ENCODE measurements at regions not wholly inside any gene's neighbourhood (a gene's known extent, or its start where the extent isn't known, plus 50 kb on each side); places are given as distances from the start of the nearest gene placed in this dataset.

DNA sequence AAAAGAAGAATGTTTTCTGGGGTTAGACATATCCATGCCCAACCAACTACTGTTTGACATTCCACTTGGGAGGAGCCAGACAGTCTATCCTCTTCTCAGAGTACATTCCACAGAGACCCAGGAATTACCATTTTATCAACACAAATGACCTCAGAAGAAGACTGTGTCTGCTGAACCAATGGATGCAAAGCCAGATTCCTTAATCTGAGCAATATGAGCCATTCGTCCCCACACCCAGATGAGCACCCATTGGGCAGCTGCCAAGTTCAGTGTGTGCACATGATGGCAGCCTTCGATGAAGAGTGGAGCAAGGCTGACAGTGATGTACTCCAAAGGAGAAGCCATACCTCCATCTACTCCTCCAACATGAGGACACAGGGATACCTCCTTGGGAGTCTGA, 111.3 kb downstream of the ZNF674 start:
- no peaks in the 10 kb centered on the region for H4K20me1 ChIP-seq (ENCODE audit: insufficient read depth, low read length)
- no peak overlapping the region for H3K14ac ChIP-seq (replicated peaks; ENCODE audit: low read depth, low read length)
- no peak overlapping the region for H3K9ac ChIP-seq (ENCODE audit: low read depth, low read length)
- no peak overlapping the region for H2BK5ac ChIP-seq (ENCODE audit: low read depth, low read length, poor library complexity, severe bottlenecking)
- POLR2A ChIA-PET (ENCODE audit: unreplicated experiment) = no interaction called here
- H3K4me1 ChIP-seq (ENCODE audit: control insufficient read depth, insufficient read depth, low read length) = 0 out of 2 replicates have a peak, but pooled peaks cover 3% of the 10 kb centered on the region
- no peaks in the 10 kb centered on the region for H3K9me3 ChIP-seq (ENCODE audit: control insufficient read depth, insufficient read depth, low read length)
- in situ Hi-C loops (cut with MboI; ENCODE audit: low sequenced_read_pairs) = no loop called here
- no peak overlapping the region for H3K56ac ChIP-seq (ENCODE audit: extremely low read depth, insufficient read depth, low read length)
- no TSS peak for BruUV-seq (replicated peaks)
- no CpG with 5 or more reads among the region's 2 CpGs for WGBS, 2 experiments (ENCODE audit: extremely low coverage in 2 of 2, insufficient read length in 1 of 2)
- H2AFZ ChIP-seq (replicated peaks; ENCODE audit: low read length, poor library complexity) = no peak overlapping the region
- H3K4me2 ChIP-seq (ENCODE audit: low read depth, low read length) = no peak overlapping the region
- H2BK15ac ChIP-seq (ENCODE audit: low read depth, low read length) = no peak overlapping the region
- H3K23ac ChIP-seq (ENCODE audit: low read depth, low read length) = no peak overlapping the region
- no peaks in the 10 kb centered on the region for H3K79me1 ChIP-seq (ENCODE audit: low read depth in 1 of 2, low read length in 2 of 2)
- H4K91ac ChIP-seq (ENCODE audit: insufficient read depth, low read depth, low read length) = no peak overlapping the region; the same call in 1 of the 2 replicates
- H3K9me1 ChIP-seq (ENCODE audit: insufficient read depth, low read length) = no peaks in the 10 kb centered on the region
- CTCF ChIA-PET = no interaction called here
- ATAC-seq (ENCODE audit: low read depth) (peak; percentile 94), DNase-seq (peak; percentile 52)
- H3K36me3 ChIP-seq (ENCODE audit: control insufficient read depth, insufficient read depth, low read length) = no peaks in the 10 kb centered on the region
- H3K4ac ChIP-seq (ENCODE audit: low read depth, low read length) = 0 out of 2 replicates have a peak overlapping the region, but pooled peaks have one; percentile 40
- H3K18ac ChIP-seq (ENCODE audit: low read depth, low read length) = no peak overlapping the region
- H4K5ac ChIP-seq (ENCODE audit: low read depth, low read length) = no peak overlapping the region
- TF ChIP-seq MXI1 (IDR thresholded peaks at IDR 0.05; ENCODE audit: borderline replicate concordance, low read depth, low read length) (no peak), SMC3 (IDR thresholded peaks at IDR 0.05; ENCODE audit: low read depth, low read length) (no peak), CTCF (conservative IDR thresholded peaks at IDR 0.05; ENCODE audit: low read depth, low read length) (no peak), MAZ (IDR thresholded peaks at IDR 0.05; ENCODE audit: borderline replicate concordance, low read depth, low read length) (no peak), RFX5 (IDR thresholded peaks at IDR 0.05; ENCODE audit: low read depth, low read length) (no peak), BHLHE40 (IDR thresholded peaks at IDR 0.05; ENCODE audit: low read depth, low read length) (no peak), FOS (IDR thresholded peaks at IDR 0.05; ENCODE audit: low read depth, low read length) (no peak), CHD1 (IDR thresholded peaks at IDR 0.05; ENCODE audit: low read depth, low read length) (no peak)
- intact Hi-C loops (cut with micrococcal nuclease) = no loop called here
- H2AK5ac ChIP-seq (ENCODE audit: low read depth, low read length) = no peak overlapping the region
- no peak overlapping the region for H2BK20ac ChIP-seq (ENCODE audit: low read depth, low read length)
- H3K27ac ChIP-seq (ENCODE audit: insufficient read depth, low read length) = no peak overlapping the region
- peaks cover 3% of the 10 kb centered on the region for H3K27me3 ChIP-seq (ENCODE audit: control insufficient read depth, insufficient read depth, low read length)
- H2AK9ac ChIP-seq (replicated peaks; ENCODE audit: low read depth, low read length, poor library complexity) = no peak overlapping the region
- dilution Hi-C loops (cut with HindIII; ENCODE audit: low sequenced_read_pairs, unreplicated experiment) = no loop called here
- no peak overlapping the region for H2BK120ac ChIP-seq (ENCODE audit: low read depth, low read length)
- no peak overlapping the region for H4K8ac ChIP-seq (ENCODE audit: low read depth in 2 of 2, low read length in 2 of 2)
- H3K4me3 ChIP-seq (ENCODE audit: insufficient read depth, low read depth, low read length) = no peak overlapping the region

All from IMR-90 (cell line).